MCF 10A (cell line): ENCODE measurements at regions not wholly inside any gene's neighbourhood (a gene's known extent, or its start where the extent isn't known, plus 50 kb on each side); places are given as distances from the start of the nearest gene placed in this dataset.

Experiments used
- BruUV-seq: library from RNA; stranded (reverse); fragments of 400-500 nt; replicated peaks from 2 replicates; lab custom pipeline; 2021; lab: Mats Ljungman, UMichigan
- CTCF ChIA-PET: fragments of 300-600 bp; sonication (Branson Sonifier 250); formaldehyde crosslinking; extraction: SDS; loops from one replicate; lab custom pipeline; 2021; ENCODE audit warnings: antibody characterized with exemption, inconsistent platforms; lab: Yijun Ruan, JAX
- POLR2A ChIA-PET: fragments of 300-600, 350-650 bp; sonication (Branson Sonifier 250); formaldehyde crosslinking; extraction: SDS; loops from one replicate; lab custom pipeline; 2020; ENCODE audit warnings: antibody characterized with exemption, inconsistent platforms; lab: Yijun Ruan, JAX
- DNase-seq: peaks from one replicate; pipeline ENCODE4 v3.0.0-alpha.2; 2018; ENCODE audit not compliant: unreplicated experiment
- H3K27ac Mint-ChIP-seq: one replicate; pipeline ENCODE4 v1.8.0; 2022; ENCODE audit warnings: mild to moderate bottlenecking, low read depth, mixed read lengths; ENCODE audit not compliant: unreplicated experiment
- H3K27me3 Mint-ChIP-seq: one replicate; pipeline ENCODE4 v1.8.0; 2022; ENCODE audit warnings: mixed read lengths; ENCODE audit not compliant: insufficient read depth, unreplicated experiment
- H3K36me3 Mint-ChIP-seq: one replicate; pipeline ENCODE4 v1.8.0; 2022; ENCODE audit warnings: mild to moderate bottlenecking, moderate library complexity, mixed read lengths; ENCODE audit not compliant: insufficient read depth, unreplicated experiment
- H3K4me1 Mint-ChIP-seq: one replicate; pipeline ENCODE4 v1.8.0; 2022; ENCODE audit warnings: mixed read lengths; ENCODE audit not compliant: insufficient read depth, unreplicated experiment
- H3K4me3 Mint-ChIP-seq: one replicate; pipeline ENCODE4 v1.8.0; 2022; ENCODE audit warnings: mild to moderate bottlenecking, moderate library complexity, mixed read lengths; ENCODE audit not compliant: unreplicated experiment
- H3K9me3 Mint-ChIP-seq: one replicate; pipeline ENCODE4 v1.8.0; 2022; ENCODE audit warnings: mixed read lengths; ENCODE audit not compliant: unreplicated experiment
- intact Hi-C: fragments of 100-400 bp; cut with micrococcal nuclease; formaldehyde crosslinking; loops from 2 replicates; pipeline ENCODE4 v1.14.1; 2022
- TF ChIP-seq, protein P1 (sequence below): fragments of 200-600 bp; IDR thresholded peaks from one replicate; pipeline ENCODE4 v1.8.0; 2022; ENCODE audit warnings: antibody characterized with exemption, mild to moderate bottlenecking; ENCODE audit not compliant: unreplicated experiment

DNA sequence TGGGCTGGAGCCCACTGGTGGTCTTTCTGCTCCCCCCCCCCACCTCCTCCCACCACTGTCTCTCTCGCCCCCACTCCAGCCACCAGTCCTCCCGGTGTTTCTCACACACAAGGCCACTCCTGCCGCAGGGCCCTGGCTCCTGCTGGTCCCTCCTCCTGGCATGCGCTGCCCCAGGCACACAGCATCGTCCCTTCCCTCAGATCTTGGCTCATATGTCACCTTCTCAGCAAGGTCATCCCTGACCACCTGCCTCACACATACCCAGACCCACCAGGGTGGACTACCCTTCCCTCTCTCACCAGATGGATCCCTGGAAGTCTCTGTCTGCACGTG, 101.5 kb upstream of the IQSEC1 start:
- Mint-ChIP-seq H3K27me3 (peaks cover 14% of the 10 kb centered on the region), H3K9me3 (peaks cover 23% of the 10 kb centered on the region), H3K4me1 (no peaks in the 10 kb centered on the region), H3K27ac (no peak overlapping the region), H3K4me3 (no peak overlapping the region), H3K36me3 (no peaks in the 10 kb centered on the region)
- intact Hi-C loops, result no loop called here
- TF ChIP-seq, protein P1, sequence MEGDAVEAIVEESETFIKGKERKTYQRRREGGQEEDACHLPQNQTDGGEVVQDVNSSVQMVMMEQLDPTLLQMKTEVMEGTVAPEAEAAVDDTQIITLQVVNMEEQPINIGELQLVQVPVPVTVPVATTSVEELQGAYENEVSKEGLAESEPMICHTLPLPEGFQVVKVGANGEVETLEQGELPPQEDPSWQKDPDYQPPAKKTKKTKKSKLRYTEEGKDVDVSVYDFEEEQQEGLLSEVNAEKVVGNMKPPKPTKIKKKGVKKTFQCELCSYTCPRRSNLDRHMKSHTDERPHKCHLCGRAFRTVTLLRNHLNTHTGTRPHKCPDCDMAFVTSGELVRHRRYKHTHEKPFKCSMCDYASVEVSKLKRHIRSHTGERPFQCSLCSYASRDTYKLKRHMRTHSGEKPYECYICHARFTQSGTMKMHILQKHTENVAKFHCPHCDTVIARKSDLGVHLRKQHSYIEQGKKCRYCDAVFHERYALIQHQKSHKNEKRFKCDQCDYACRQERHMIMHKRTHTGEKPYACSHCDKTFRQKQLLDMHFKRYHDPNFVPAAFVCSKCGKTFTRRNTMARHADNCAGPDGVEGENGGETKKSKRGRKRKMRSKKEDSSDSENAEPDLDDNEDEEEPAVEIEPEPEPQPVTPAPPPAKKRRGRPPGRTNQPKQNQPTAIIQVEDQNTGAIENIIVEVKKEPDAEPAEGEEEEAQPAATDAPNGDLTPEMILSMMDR, result no peak
- CTCF ChIA-PET, result interaction anchor here (0.6 kb wide), 1 partner anchor 40 kb away, joined by 3 read pairs; no protein-coding TSS in a partner anchor
- BruUV-seq, result no TSS peak
- no peak for DNase-seq
- POLR2A ChIA-PET, result no interaction called here

DNA sequence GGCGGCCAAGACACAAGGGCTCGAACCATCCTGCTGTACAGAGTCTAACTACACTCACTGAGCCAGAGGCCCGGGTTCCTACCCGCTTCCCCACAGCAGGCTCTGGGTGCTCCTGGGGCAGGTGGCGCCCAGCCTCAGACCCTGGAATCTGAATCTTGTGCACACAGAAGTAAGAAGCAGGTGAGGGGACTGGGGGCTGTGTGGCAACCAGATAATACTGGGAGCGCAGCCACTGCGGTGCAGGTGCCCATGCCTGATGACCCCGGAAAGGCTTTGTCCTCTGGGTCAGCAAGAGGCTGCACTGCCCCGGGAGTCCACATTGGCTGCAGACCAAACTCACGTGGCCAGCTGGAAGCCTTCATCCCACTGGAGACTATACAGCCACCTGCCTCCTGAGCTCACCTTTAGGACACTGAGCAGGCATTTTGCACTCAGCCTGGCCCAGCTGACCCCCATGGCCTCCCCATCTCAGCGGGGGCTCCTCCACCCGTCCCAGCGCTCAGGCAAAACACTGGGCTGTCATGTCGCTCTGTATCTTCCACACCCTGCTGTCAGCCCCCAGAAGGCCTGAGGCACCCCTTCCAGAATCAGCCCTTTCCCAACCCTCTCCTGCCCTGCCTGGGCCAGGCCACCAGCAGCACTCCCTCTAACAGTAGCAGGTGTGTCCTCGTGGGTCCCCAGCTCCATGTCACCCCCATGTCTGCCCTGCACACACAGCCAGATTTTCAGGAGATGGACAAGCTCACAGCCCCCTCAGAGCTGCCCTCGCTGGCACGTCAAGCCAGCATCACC, 101.0 kb upstream of the IQSEC1 start:
- DNase-seq, result no peak
- H3K27me3 Mint-ChIP-seq, result peaks cover 14% of the 10 kb centered on the region
- CTCF ChIA-PET, result interaction anchor here (0.6 kb wide), 1 partner anchor 40 kb away, joined by 3 read pairs; no protein-coding TSS in a partner anchor
- H3K27ac Mint-ChIP-seq, result no peak overlapping the region
- BruUV-seq, result no TSS peak
- POLR2A ChIA-PET, result no interaction called here
- no peaks in the 10 kb centered on the region for H3K36me3 Mint-ChIP-seq
- TF ChIP-seq, protein P1, result no peak
- H3K4me1 Mint-ChIP-seq, result no peaks in the 10 kb centered on the region
- intact Hi-C loops, result no loop called here
- H3K4me3 Mint-ChIP-seq, result no peak overlapping the region
- H3K9me3 Mint-ChIP-seq, result peaks cover 22% of the 10 kb centered on the region

DNA sequence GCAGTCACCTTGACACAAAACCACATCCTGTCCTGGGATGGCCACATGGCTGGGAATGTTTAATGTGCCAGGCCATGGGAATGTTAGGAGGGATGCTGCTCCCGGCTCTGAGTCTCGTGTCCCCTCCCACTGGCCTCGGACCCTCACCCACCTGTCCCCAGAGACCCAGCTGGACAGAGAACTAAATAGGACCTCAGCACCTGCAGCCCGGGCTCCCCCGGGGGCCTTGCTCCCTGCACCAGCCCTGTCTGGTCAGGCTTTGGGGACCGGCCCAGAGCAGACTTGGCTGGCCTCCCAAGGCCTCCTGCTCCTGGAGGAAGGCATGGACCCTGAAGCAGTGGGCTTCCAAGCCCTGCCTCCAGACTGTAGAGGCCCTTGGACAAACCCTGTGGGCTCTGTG, 100.0 kb upstream of the IQSEC1 start:
- CTCF ChIA-PET, result no interaction called here
- peaks cover 12% of the 10 kb centered on the region for H3K9me3 Mint-ChIP-seq

GRCh38 chr3:13172644-13173013, 99.4 kb upstream of the IQSEC1 start:
- H3K27me3 Mint-ChIP-seq, result peaks cover 25% of the 10 kb centered on the region
- no peaks in the 10 kb centered on the region for H3K4me1 Mint-ChIP-seq
- TF ChIP-seq, protein P1, result no peak
- H3K9me3 Mint-ChIP-seq, result peaks cover 7% of the 10 kb centered on the region
- intact Hi-C loops, result no loop called here
- ChIA-PET CTCF (no interaction called here), POLR2A (no interaction called here)
- H3K4me3 Mint-ChIP-seq, result no peak overlapping the region
- DNase-seq, result no peak
- no TSS peak for BruUV-seq
- no peak overlapping the region for H3K27ac Mint-ChIP-seq
- H3K36me3 Mint-ChIP-seq, result no peaks in the 10 kb centered on the region

More for the DNA sequence above, 100.0 kb upstream of the IQSEC1 start:
- H3K4me3 Mint-ChIP-seq, result no peak overlapping the region
- no TSS peak for BruUV-seq
- intact Hi-C loops, result no loop called here
- peaks cover 23% of the 10 kb centered on the region for H3K27me3 Mint-ChIP-seq
- no peak overlapping the region for H3K27ac Mint-ChIP-seq
- POLR2A ChIA-PET, result no interaction called here
- H3K4me1 Mint-ChIP-seq, result no peaks in the 10 kb centered on the region
- DNase-seq, result no peak
- TF ChIP-seq, protein P1, result no peak
- no peaks in the 10 kb centered on the region for H3K36me3 Mint-ChIP-seq
